ENCODE measurements at regions not wholly inside any gene's neighbourhood (a gene's known extent, or its start where the extent isn't known, plus 50 kb on each side); places are given as distances from the start of the nearest gene placed in this dataset.

- no peak for TF ChIP-seq CTCF (IDR thresholded peaks at IDR 0.05)
- TF ChIP-seq POLR2A (IDR thresholded peaks at IDR 0.05) = no peak
These were observed 466.9 kb upstream of the LRRC4C start for GRCh38 chr11:41926339-41926738.

Measured in Peyer's patch (tissue), 4 donors.